MM.1S (cell line): ENCODE measurements at regions not wholly inside any gene's neighbourhood (a gene's known extent, or its start where the extent isn't known, plus 50 kb on each side); places are given as distances from the start of the nearest gene placed in this dataset.

ENCODE experiments used
- DNase-seq: peaks from one replicate; pipeline ENCODE4 v3.0.0-alpha.2; 2015
- H2AFZ ChIP-seq: fragments of 300-600 bp; sonication (generic); 2 replicates; pipeline ENCODE4 v1.6.0; 2016; ENCODE audit warnings: antibody characterized with exemption, low read length
- H3F3A ChIP-seq: fragments of 300-600 bp; sonication (generic); 2 replicates; pipeline ENCODE4 v1.6.1; 2016; ENCODE audit warnings: mild to moderate bottlenecking, antibody characterized with exemption, low read length, moderate library complexity, mixed read lengths; ENCODE audit not compliant: insufficient read depth
- H3K27ac ChIP-seq: fragments of 300-600 bp; sonication (generic); 2 replicates; pipeline ENCODE4 v1.5.1; 2016; ENCODE audit warnings: mild to moderate bottlenecking, low read length
- H3K27me3 ChIP-seq: fragments of 300-600 bp; sonication (generic); replicated peaks from 2 replicates; pipeline ENCODE4 v1.6.0; 2016; ENCODE audit warnings: low read length; ENCODE audit not compliant: insufficient read depth
- H3K36me3 ChIP-seq: fragments of 300-600 bp; sonication (generic); replicated peaks from 2 replicates; pipeline ENCODE4 v1.6.1; 2016; ENCODE audit warnings: mild to moderate bottlenecking, low read length, mixed read lengths; ENCODE audit not compliant: insufficient read depth
- H3K4me1 ChIP-seq: fragments of 300-600 bp; sonication (generic); 2 replicates; pipeline ENCODE4 v1.6.1; 2016; ENCODE audit warnings: low read length, mixed read lengths
- H3K4me2 ChIP-seq: fragments of 300-600 bp; sonication (generic); 2 replicates; pipeline ENCODE4 v1.6.0; 2016; ENCODE audit warnings: low read depth, low read length
- H3K4me3 ChIP-seq: fragments of 300-600 bp; sonication (generic); 2 replicates; pipeline ENCODE4 v1.5.1; 2016; ENCODE audit warnings: low read length, mixed read lengths
- H3K79me2 ChIP-seq: fragments of 300-600 bp; sonication (generic); 2 replicates; pipeline ENCODE4 v1.6.1; 2016; ENCODE audit warnings: mixed run types, low read length, mixed read lengths
- H3K9ac ChIP-seq: fragments of 300-600 bp; sonication (generic); 2 replicates; pipeline ENCODE4 v1.6.1; 2016; ENCODE audit warnings: low read length, mixed read lengths
- H3K9me2 ChIP-seq: fragments of 300-600 bp; sonication (generic); replicated peaks from 2 replicates; pipeline ENCODE4 v1.6.1; 2016; ENCODE audit warnings: mild to moderate bottlenecking, low read length, mixed read lengths; ENCODE audit not compliant: insufficient read depth
- H3K9me3 ChIP-seq: fragments of 300-600 bp; sonication (generic); replicated peaks from 2 replicates; pipeline ENCODE4 v1.6.1; 2016; ENCODE audit warnings: mild to moderate bottlenecking, low read length, mixed read lengths; ENCODE audit not compliant: insufficient read depth
- H4K20me1 ChIP-seq: fragments of 300-600 bp; sonication (generic); 2 replicates; pipeline ENCODE4 v1.6.1; 2016; ENCODE audit warnings: mild to moderate bottlenecking, low read length, moderate library complexity, mixed read lengths; ENCODE audit not compliant: insufficient read depth
- EZH2 ChIP-seq: fragments of 300-600 bp; sonication (generic); optimal IDR thresholded peaks from 2 replicates; pipeline ENCODE3; 2017; ENCODE audit warnings: low read depth, mild to moderate bottlenecking, antibody characterized with exemption, low read length, mixed read lengths
- EZH2phosphoT487 ChIP-seq: fragments of 300-600 bp; sonication (generic); IDR thresholded peaks from 2 replicates; pipeline ENCODE4 v1.6.1; 2018; ENCODE audit warnings: antibody characterized with exemption, low read length
- TF ChIP-seq, protein P1 (sequence below): fragments of 300-600 bp; sonication (generic); IDR thresholded peaks from 2 replicates; pipeline ENCODE4 v1.5.1; 2016; ENCODE audit warnings: antibody characterized with exemption, low read length, mixed read lengths

DNA sequence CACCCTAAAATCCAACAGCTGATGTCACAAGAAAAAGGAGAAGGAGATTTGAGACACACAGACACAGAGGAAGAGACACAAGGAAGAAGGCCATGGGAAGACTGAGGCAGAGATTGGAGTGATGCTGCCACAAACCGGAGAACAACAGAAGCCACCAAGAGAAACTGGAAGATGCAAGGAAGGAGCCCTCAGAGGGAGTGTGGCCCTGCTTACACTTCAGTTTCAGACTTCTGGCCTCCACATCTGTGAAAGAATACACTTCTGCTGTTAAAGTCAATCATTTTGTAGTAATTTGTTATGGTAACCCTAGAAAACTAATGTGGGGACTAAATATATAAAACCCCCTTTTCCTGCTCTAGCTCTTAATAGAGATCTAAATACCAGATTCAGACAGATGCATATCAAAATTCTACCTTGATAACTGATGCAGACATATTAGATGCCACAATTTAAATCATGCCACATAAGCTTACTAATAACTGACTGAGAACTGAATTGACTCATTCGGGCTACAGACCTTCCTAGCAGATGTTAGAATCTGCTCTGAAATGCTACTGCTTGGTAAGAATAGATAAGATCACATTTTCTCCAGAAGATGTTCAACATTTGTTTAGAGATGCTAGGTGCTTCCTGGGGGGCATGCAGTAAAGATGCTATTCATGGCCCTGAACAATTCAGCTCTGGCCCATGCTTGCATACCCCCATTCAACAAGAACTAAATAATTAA lies 113.1 kb upstream of the CCND2 start:
- H3K27me3 ChIP-seq = no peaks in the 10 kb centered on the region
- no peak overlapping the region for H3K4me2 ChIP-seq
- no peak overlapping the region for H2AFZ ChIP-seq
- H3K9me3 ChIP-seq = no peaks in the 10 kb centered on the region
- no peak overlapping the region for H3K4me3 ChIP-seq
- H4K20me1 ChIP-seq = no peaks in the 10 kb centered on the region
- H3K27ac ChIP-seq = no peak overlapping the region
- peaks cover 11% of the 10 kb centered on the region for H3K4me1 ChIP-seq
- no peak for DNase-seq
- no peak overlapping the region for H3K9ac ChIP-seq
- 0 out of 2 replicates have a peak, but pooled peaks cover 8% of the 10 kb centered on the region for H3F3A ChIP-seq
- H3K36me3 ChIP-seq = no peaks in the 10 kb centered on the region
- TF ChIP-seq EZH2phosphoT487 (no peak), EZH2 (no peak)
- TF ChIP-seq, protein P1, sequence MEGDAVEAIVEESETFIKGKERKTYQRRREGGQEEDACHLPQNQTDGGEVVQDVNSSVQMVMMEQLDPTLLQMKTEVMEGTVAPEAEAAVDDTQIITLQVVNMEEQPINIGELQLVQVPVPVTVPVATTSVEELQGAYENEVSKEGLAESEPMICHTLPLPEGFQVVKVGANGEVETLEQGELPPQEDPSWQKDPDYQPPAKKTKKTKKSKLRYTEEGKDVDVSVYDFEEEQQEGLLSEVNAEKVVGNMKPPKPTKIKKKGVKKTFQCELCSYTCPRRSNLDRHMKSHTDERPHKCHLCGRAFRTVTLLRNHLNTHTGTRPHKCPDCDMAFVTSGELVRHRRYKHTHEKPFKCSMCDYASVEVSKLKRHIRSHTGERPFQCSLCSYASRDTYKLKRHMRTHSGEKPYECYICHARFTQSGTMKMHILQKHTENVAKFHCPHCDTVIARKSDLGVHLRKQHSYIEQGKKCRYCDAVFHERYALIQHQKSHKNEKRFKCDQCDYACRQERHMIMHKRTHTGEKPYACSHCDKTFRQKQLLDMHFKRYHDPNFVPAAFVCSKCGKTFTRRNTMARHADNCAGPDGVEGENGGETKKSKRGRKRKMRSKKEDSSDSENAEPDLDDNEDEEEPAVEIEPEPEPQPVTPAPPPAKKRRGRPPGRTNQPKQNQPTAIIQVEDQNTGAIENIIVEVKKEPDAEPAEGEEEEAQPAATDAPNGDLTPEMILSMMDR = no peak
- no peaks in the 10 kb centered on the region for H3K79me2 ChIP-seq
- H3K9me2 ChIP-seq = no peaks in the 10 kb centered on the region

DNA sequence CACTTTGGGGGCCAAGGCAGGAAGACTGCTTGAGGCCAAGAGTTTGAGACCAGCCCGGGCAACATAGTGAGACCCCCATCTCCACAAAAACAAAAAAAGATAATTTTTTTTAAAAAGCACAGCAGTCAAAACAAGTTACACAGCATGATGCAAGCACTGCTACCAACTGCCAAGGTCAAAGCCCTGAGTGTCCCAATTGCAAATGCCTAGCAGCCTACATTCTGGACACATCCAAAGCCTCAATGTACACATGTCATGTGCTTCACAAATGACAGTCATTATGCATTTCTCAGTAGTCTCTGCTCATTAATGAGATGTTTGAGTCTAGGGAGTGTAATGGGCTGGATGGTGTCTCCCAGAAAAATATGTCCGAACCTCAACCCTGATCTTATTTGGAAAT lies 113.7 kb upstream of the CCND2 start:
- no peaks in the 10 kb centered on the region for H4K20me1 ChIP-seq
- no peaks in the 10 kb centered on the region for H3K9me2 ChIP-seq
- 0 out of 2 replicates have a peak, but pooled peaks cover 8% of the 10 kb centered on the region for H3F3A ChIP-seq
- H3K27me3 ChIP-seq = no peaks in the 10 kb centered on the region
- H3K79me2 ChIP-seq = no peaks in the 10 kb centered on the region
- H3K9ac ChIP-seq = no peak overlapping the region
- no peaks in the 10 kb centered on the region for H3K36me3 ChIP-seq
- H3K4me2 ChIP-seq = no peak overlapping the region
- no peaks in the 10 kb centered on the region for H3K9me3 ChIP-seq
- H2AFZ ChIP-seq = no peak overlapping the region
- no peak overlapping the region for H3K27ac ChIP-seq
- H3K4me3 ChIP-seq = no peak overlapping the region
- no peak for DNase-seq
- TF ChIP-seq EZH2phosphoT487 (no peak), EZH2 (no peak)
- TF ChIP-seq, protein P1 = no peak
- peaks cover 13% of the 10 kb centered on the region for H3K4me1 ChIP-seq

DNA sequence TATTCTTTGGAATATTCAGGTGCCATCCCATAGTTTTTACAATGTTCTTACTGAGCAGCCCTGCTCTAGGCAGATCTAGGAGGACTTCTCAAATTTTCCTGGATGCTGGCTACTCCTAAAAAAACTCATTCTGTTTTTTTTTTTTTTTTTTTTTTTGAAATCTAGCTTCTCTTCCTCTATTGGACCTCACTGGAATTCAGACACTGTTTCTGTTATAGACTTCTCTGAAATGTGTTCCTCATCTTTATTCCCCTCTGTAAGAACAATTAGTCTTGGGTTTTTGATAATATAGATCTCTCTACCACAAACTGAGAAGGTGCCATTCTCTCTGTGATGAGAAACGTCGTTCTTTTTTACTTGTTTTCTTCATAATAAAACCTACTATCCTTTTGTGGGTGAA lies 115.3 kb upstream of the CCND2 start:
- Histone ChIP-seq H3K9me2 (no peaks in the 10 kb centered on the region), H3K4me3 (no peak overlapping the region), H3F3A (peaks cover 11% of the 10 kb centered on the region; the same call in 1 of the 2 replicates), H3K4me2 (no peak overlapping the region), H3K27me3 (no peaks in the 10 kb centered on the region), H3K36me3 (no peaks in the 10 kb centered on the region), H3K9ac (no peak overlapping the region), H3K27ac (no peak overlapping the region), H2AFZ (no peak overlapping the region), H3K4me1 (peaks cover 29% of the 10 kb centered on the region), H3K9me3 (no peaks in the 10 kb centered on the region), H4K20me1 (no peaks in the 10 kb centered on the region), H3K79me2 (no peaks in the 10 kb centered on the region)
- TF ChIP-seq, protein P1 = no peak
- TF ChIP-seq EZH2 (no peak), EZH2phosphoT487 (no peak)
- DNase-seq = no peak
